SU-DHL-6 (cell line): ENCODE measurements at regions not wholly inside any gene's neighbourhood (a gene's known extent, or its start where the extent isn't known, plus 50 kb on each side); places are given as distances from the start of the nearest gene placed in this dataset.

Source experiments
- EZH2phosphoT487 ChIP-seq: fragments of 200-600 bp; sonication (generic), shearing (Covaris generic); conservative IDR thresholded peaks from 2 replicates; pipeline ENCODE4 v1.6.1; 2018; ENCODE audit warnings: mild to moderate bottlenecking, antibody characterized with exemption, low read length, moderate library complexity, mixed read lengths
- TF ChIP-seq, protein P1 (sequence below): fragments of 200-600 bp; sonication (generic); IDR thresholded peaks from one replicate; pipeline ENCODE4 v1.5.1; 2017; ENCODE audit warnings: antibody characterized with exemption, mild to moderate bottlenecking, low read length, moderate library complexity; ENCODE audit not compliant: insufficient read depth, poor library complexity, severe bottlenecking

DNA sequence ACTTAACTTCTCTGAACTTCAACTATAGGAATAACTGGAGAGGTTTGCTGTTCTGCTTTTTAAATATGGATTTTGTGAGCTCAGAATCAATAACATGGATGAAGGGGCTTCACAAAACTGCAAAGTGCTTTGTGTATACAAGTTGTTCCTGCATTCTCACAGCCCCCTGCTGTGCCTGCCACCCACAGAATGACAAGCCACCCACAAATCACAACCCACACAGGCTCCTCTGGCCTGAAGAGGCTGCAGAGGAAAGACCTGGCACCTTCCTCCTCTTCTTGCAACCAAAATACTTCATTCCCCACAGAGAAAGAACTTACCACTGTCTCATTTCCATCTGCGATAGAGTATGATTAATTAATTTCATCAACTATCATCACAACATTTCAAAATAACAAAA is 106.7 kb upstream of the NHSL1 start:
- TF ChIP-seq, protein P1, sequence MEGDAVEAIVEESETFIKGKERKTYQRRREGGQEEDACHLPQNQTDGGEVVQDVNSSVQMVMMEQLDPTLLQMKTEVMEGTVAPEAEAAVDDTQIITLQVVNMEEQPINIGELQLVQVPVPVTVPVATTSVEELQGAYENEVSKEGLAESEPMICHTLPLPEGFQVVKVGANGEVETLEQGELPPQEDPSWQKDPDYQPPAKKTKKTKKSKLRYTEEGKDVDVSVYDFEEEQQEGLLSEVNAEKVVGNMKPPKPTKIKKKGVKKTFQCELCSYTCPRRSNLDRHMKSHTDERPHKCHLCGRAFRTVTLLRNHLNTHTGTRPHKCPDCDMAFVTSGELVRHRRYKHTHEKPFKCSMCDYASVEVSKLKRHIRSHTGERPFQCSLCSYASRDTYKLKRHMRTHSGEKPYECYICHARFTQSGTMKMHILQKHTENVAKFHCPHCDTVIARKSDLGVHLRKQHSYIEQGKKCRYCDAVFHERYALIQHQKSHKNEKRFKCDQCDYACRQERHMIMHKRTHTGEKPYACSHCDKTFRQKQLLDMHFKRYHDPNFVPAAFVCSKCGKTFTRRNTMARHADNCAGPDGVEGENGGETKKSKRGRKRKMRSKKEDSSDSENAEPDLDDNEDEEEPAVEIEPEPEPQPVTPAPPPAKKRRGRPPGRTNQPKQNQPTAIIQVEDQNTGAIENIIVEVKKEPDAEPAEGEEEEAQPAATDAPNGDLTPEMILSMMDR = no peak
- no peak for TF ChIP-seq EZH2phosphoT487
